ENCODE measurements at regions not wholly inside any gene's neighbourhood (a gene's known extent, or its start where the extent isn't known, plus 50 kb on each side); places are given as distances from the start of the nearest gene placed in this dataset.

DNA sequence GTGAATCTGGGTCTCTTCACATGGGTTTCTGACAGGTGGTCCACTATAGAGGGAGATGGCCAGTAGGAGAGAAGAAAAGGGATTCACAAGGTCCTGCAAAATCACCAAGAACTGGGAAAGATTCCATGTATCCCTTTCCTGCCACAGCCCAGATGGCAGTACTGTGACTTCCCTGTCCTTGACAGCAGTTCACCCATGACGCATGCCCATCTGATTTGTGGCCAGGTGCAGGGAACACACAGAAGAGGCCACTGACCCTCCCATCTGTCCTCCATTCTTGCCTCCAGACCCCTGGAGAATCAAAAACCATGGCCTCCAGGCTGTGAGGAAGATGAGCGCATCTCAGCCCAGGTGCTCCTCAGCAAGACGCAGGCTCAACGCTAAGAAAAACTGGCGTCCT, 183.1 kb upstream of the RREB1 start:
- TF ChIP-seq ZNF830 (CRISPR knock-in tag; IDR thresholded peaks at IDR 0.05) (no peak), FOXK1 (CRISPR knock-in tag; IDR thresholded peaks at IDR 0.05; ENCODE audit: borderline replicate concordance) (no peak), ZNF232 (CRISPR knock-in tag; IDR thresholded peaks at IDR 0.05) (no peak), MYC (IDR thresholded peaks at IDR 0.05; ENCODE audit: low read depth, low read length) (no peak), MYC (CRISPR knock-in tag; IDR thresholded peaks at IDR 0.05; ENCODE audit: borderline replicate concordance, low read depth) (no peak), CBX1 (IDR thresholded peaks at IDR 0.05; ENCODE audit: low read depth) (no peak), ZKSCAN8 (CRISPR knock-in tag; IDR thresholded peaks at IDR 0.05) (no peak), HDAC2 (IDR thresholded peaks at IDR 0.05) (no peak), SMC3 (conservative IDR thresholded peaks at IDR 0.05; ENCODE audit: insufficient read depth, low read depth, low read length) (no peak), NFIX (CRISPR knock-in tag; IDR thresholded peaks at IDR 0.05; ENCODE audit: low read depth) (no peak)
- TF ChIP-seq, protein P1, sequence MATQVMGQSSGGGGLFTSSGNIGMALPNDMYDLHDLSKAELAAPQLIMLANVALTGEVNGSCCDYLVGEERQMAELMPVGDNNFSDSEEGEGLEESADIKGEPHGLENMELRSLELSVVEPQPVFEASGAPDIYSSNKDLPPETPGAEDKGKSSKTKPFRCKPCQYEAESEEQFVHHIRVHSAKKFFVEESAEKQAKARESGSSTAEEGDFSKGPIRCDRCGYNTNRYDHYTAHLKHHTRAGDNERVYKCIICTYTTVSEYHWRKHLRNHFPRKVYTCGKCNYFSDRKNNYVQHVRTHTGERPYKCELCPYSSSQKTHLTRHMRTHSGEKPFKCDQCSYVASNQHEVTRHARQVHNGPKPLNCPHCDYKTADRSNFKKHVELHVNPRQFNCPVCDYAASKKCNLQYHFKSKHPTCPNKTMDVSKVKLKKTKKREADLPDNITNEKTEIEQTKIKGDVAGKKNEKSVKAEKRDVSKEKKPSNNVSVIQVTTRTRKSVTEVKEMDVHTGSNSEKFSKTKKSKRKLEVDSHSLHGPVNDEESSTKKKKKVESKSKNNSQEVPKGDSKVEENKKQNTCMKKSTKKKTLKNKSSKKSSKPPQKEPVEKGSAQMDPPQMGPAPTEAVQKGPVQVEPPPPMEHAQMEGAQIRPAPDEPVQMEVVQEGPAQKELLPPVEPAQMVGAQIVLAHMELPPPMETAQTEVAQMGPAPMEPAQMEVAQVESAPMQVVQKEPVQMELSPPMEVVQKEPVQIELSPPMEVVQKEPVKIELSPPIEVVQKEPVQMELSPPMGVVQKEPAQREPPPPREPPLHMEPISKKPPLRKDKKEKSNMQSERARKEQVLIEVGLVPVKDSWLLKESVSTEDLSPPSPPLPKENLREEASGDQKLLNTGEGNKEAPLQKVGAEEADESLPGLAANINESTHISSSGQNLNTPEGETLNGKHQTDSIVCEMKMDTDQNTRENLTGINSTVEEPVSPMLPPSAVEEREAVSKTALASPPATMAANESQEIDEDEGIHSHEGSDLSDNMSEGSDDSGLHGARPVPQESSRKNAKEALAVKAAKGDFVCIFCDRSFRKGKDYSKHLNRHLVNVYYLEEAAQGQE (IDR thresholded peaks at IDR 0.05; ENCODE audit: borderline replicate concordance) = no peak
- TF ChIP-seq, protein P1 (CRISPR knock-in tag; IDR thresholded peaks at IDR 0.05; ENCODE audit: low read depth) = no peak
- TF ChIP-seq, protein P2, sequence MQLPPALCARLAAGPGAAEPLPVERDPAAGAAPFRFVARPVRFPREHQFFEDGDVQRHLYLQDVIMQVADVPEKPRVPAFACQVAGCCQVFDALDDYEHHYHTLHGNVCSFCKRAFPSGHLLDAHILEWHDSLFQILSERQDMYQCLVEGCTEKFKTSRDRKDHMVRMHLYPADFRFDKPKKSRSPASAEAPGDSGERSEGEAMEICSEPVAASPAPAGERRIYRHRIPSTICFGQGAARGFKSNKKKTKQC (CRISPR knock-in tag; IDR thresholded peaks at IDR 0.05) = no peak
- TF ChIP-seq, protein P3, sequence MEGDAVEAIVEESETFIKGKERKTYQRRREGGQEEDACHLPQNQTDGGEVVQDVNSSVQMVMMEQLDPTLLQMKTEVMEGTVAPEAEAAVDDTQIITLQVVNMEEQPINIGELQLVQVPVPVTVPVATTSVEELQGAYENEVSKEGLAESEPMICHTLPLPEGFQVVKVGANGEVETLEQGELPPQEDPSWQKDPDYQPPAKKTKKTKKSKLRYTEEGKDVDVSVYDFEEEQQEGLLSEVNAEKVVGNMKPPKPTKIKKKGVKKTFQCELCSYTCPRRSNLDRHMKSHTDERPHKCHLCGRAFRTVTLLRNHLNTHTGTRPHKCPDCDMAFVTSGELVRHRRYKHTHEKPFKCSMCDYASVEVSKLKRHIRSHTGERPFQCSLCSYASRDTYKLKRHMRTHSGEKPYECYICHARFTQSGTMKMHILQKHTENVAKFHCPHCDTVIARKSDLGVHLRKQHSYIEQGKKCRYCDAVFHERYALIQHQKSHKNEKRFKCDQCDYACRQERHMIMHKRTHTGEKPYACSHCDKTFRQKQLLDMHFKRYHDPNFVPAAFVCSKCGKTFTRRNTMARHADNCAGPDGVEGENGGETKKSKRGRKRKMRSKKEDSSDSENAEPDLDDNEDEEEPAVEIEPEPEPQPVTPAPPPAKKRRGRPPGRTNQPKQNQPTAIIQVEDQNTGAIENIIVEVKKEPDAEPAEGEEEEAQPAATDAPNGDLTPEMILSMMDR (IDR thresholded peaks at IDR 0.05 in 2 of 3, conservative IDR thresholded peaks at IDR 0.05 in 1 of 3; ENCODE audit: insufficient read depth in 2 of 3, low read depth in 1 of 3, low read length in 3 of 3) = no peak
- TF ChIP-seq, protein P4, sequence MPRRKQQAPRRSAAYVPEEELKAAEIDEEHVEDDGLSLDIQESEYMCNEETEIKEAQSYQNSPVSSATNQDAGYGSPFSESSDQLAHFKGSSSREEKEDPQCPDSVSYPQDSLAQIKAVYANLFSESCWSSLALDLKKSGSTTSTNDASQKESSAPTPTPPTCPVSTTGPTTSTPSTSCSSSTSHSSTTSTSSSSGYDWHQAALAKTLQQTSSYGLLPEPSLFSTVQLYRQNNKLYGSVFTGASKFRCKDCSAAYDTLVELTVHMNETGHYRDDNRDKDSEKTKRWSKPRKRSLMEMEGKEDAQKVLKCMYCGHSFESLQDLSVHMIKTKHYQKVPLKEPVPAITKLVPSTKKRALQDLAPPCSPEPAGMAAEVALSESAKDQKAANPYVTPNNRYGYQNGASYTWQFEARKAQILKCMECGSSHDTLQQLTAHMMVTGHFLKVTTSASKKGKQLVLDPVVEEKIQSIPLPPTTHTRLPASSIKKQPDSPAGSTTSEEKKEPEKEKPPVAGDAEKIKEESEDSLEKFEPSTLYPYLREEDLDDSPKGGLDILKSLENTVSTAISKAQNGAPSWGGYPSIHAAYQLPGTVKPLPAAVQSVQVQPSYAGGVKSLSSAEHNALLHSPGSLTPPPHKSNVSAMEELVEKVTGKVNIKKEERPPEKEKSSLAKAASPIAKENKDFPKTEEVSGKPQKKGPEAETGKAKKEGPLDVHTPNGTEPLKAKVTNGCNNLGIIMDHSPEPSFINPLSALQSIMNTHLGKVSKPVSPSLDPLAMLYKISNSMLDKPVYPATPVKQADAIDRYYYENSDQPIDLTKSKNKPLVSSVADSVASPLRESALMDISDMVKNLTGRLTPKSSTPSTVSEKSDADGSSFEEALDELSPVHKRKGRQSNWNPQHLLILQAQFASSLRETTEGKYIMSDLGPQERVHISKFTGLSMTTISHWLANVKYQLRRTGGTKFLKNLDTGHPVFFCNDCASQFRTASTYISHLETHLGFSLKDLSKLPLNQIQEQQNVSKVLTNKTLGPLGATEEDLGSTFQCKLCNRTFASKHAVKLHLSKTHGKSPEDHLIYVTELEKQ (CRISPR knock-in tag; IDR thresholded peaks at IDR 0.05) = no peak

All from K562 (cell line).